CD4-positive, alpha-beta T cell treated with Interleukin-15 for 1 hour (primary cell): ENCODE measurements at regions not wholly inside any gene's neighbourhood (a gene's known extent, or its start where the extent isn't known, plus 50 kb on each side); places are given as distances from the start of the nearest gene placed in this dataset.
"Not testable (repeated sequence)": the region's sequence is repeated elsewhere in the genome, so short reads cannot be mapped to it uniquely, and the experiment has no call there.

Source experiments
- DNase-seq: peaks from one replicate; pipeline ENCODE4 v3.0.0-alpha.2; 2020

GRCh38 chr6:85002847-85003246 lies 238.4 kb upstream of the TBX18 start:
- DNase-seq, result no peak

DNA sequence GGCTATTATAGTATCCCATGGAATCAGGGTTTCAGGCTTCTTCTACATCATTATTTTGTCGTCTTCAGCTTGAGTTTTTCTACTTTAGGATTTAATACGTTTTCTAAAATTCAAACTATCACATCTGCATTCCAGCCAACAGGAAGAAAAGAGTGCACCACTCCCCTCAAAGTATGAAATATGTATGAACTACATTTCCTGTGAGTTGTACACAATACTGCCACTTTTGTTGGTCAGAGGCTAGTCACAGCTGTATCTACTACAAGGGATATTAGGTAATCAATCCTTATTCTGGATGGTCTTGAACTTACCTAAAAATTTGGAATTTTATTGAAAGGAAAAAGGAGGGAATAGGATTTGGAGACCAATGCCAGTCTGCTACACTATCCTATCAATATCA lies 235.6 kb upstream of the TBX18 start:
- DNase-seq, result no peak

GRCh38 chr6:84998223-84998622 lies 233.8 kb upstream of the TBX18 start:
- no peak for DNase-seq

DNA sequence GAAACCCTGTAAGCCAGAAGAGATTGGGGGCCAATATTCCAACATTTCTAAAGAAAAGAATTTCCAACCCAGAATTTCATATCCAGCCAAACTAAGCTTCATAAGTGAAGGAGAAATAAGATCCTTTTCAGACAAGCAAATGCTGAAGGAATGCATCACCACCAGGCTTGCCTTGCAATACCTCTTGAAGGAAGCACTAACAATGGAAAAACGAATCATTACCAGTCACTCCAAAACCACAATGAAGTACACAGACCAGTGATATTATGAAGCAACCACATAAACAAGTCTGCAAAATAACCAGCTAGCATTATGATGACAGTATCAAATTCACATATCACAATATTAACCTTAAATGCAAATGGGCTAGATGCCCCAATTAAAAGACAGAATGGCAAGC lies 224.4 kb upstream of the TBX18 start:
- DNase-seq, result not testable (repeated sequence)

- not testable (repeated sequence) for DNase-seq
These were observed 221.1 kb upstream of the TBX18 start for GRCh38 chr6:84985490-84985889.

- no peak for DNase-seq
These were observed 215.1 kb upstream of the TBX18 start for GRCh38 chr6:84979541-84979940.

- DNase-seq, result no peak
These were observed 212.9 kb upstream of the TBX18 start for GRCh38 chr6:84977363-84977705.

DNA sequence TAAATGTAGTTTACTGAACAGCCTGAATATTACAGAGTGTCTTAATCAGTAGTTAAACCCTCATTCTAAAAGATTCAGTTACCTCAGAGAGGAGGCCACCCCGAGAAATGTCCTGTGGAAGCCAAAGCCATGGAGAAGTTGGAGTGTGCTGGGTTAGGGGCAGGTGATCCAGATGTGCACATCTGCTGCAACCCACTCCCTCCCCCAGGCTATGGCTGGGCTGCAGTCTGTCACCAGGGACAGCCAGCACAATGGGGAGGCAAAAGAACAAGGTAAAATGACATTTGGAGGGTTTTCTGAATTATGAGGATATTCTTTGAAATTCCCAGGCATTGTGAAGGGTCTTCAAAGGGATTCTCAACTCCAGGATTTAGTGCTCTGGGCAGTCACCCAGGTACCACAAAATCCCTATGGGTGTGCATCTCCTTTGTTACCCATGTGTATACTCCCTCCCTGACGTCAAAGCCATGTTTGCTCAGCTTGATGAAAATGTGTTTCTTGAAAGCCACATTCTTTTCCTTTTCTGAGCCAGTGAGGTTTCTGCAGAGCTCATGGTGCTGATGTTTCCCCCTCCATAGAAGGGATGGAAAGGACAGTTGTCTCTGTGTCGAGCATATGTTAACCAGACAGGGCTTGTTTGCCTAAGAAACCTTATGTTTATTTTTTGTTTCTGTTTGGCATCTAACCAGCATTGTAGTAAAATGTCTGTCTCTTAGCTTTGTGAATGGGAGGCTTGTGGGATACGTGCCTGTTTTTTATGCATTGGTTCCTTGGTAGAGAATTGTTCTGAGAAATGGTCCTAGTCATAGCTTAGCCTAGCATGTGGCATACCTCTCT lies 212.3 kb upstream of the TBX18 start:
- no peak for DNase-seq

GRCh38 chr6:84975316-84975715 lies 210.9 kb upstream of the TBX18 start:
- no peak for DNase-seq

DNA sequence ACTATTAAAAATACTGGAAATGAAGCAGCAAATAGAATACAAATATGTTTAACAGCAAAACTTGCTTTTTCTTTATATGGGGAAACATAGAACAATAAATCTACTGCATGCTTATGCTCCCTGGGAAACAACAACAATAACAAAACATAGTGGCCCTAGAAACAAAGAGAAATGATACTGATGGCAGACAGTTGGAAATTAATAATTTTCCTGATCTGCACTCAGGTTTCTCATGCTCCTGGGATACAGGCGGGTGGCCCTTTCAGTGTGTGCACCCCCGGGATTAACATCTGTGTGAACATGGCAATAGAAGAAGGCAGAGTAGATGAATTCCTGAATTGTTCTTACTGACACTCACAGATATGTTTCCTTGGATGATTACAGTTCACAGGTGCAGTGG lies 209.2 kb upstream of the TBX18 start:
- DNase-seq, result no peak

DNA sequence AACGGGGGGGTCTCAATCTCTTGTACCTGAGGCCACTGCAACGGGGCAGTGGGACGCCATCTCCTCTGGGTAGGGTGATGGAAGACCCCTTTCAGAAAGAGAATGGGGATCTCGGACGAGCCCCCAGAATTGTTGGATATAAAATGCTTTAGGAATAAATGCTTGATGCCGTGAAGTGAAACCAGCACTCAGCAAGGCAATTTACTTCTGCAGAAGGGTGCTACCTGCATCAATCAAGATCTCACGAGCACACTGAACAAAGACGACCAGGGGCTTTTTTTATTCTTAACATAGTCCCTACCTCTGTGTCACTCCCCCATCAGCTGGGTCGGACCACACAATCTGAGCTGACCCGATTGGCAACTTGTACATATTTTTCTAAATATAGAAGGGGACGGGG lies 203.6 kb upstream of the TBX18 start:
- DNase-seq, result no peak

DNA sequence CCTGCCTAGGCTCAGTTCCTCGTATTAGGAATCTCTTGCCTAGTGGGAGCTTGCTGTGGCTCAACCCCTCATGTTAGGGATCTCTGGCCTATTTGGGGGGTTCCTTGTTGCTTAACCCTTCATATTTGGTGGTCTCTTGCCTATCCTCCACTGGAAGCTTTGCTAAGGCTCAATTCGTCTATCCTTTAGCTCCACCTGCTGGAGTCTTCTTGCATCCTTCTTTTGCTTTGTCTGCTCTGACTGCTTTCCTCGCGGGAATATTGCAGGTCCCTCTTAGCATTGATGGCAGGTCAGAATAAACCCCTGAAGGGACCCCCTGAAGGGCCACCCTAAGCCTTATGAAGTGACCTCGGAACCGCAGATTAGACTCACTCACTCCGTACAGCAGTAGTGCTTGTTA lies 203.0 kb upstream of the TBX18 start:
- DNase-seq, result no peak

DNA sequence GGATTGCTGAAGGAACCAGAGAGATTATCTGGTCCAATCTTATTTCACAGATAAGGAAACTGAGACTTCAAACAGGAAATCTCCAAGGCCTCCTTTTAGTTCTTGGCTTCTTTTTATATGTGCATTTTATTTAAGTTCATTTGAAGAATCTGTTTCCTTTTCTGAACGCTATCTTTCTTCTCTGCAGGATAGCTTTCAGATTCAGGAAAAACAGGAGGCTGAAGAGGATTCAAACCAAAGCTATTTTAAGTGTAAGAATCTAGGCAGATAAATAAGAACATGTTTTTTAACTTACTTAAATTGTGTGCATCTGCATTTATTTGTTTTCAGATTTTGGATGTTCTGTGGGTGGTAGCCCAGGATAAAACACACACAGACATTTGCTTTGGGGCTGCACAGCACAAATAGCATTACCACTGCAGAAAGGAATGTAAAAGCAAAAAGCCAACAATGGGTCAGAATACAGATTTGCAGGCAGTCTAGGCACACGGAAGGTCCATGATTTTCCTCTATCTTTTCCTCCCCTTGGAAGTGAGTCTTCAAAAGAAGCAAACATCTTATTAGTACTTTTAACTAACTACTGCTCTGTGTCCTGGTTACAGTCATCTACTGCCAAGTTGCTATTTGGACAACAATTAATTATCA lies 188.8 kb upstream of the TBX18 start:
- no peak for DNase-seq

DNA sequence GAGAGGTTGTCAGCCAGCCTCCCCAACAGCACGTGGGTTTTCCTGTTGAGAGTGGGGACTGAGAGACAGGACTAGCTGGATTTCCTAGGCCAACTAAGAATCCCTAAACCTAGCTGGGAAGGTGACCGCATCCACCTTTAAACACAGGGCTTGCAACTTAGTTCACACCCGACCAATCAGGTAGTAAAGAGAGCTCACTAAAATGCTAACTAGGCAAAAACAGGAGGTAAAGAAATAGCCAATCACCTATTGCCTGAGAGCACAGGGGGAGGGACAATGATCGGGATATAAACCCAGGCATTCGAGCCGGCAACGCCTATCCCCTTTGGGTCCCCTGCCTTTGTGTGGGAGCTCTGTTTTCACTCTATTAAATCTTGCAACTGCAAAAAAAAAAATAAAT lies 180.5 kb upstream of the TBX18 start:
- DNase-seq, result not testable (repeated sequence)

DNA sequence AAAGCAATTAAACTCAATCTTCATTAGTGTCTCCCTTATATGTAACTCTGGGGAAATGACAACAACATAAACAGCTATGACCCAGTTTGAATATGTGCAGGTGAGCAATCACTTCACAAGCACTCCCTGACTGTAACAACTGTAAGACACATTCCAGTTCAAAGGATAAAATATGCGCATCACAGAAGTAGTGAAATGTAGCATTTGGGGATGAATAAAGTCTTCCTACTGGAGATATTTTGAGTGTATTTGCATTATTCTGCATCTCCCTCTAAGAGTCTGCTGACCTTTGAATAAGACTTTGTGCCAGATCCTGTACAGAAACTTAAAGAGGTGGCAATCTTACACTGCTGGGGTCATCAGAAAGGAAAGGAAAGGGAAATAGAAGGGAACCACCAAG lies 179.5 kb upstream of the TBX18 start:
- no peak for DNase-seq

GRCh38 chr6:84941609-84942008 lies 177.2 kb upstream of the TBX18 start:
- not testable (repeated sequence) for DNase-seq

DNA sequence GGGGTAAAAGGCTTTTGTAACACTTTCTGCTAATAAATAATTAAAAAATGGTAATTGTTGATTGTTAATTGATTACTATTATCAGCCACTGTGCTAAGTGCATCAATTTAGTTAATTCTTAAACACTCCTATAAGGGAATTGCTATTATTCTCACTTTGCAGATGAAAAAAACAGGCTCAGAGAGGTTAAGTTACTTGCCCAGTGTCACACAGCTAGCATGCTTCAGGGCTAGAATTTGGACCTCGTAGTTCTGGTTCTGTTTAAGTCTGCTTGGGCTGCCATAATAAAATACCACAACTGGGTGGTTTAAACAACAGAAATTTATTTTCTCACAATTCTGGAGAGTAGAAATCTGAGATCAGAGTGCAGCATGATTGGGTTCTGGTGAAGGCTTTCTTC lies 164.8 kb upstream of the TBX18 start:
- no peak for DNase-seq

DNA sequence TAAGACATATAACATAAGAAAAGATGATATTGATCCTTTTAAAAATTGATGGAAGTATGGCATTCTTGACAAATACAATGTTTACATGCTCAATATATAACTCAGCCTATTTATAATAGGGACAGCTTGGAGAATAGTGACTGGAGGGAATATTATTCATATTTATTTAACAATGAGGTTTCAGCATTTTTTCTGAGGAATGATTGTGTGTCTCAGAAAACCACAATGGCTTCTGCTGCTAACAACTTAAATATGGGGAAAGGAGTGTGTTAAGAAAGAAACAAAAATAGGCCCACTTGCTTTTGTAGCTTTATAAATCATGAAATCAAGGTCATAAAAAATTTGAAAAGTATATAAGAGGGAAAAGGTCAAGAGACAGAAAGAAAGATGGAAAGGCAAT lies 163.2 kb upstream of the TBX18 start:
- DNase-seq, result no peak

DNA sequence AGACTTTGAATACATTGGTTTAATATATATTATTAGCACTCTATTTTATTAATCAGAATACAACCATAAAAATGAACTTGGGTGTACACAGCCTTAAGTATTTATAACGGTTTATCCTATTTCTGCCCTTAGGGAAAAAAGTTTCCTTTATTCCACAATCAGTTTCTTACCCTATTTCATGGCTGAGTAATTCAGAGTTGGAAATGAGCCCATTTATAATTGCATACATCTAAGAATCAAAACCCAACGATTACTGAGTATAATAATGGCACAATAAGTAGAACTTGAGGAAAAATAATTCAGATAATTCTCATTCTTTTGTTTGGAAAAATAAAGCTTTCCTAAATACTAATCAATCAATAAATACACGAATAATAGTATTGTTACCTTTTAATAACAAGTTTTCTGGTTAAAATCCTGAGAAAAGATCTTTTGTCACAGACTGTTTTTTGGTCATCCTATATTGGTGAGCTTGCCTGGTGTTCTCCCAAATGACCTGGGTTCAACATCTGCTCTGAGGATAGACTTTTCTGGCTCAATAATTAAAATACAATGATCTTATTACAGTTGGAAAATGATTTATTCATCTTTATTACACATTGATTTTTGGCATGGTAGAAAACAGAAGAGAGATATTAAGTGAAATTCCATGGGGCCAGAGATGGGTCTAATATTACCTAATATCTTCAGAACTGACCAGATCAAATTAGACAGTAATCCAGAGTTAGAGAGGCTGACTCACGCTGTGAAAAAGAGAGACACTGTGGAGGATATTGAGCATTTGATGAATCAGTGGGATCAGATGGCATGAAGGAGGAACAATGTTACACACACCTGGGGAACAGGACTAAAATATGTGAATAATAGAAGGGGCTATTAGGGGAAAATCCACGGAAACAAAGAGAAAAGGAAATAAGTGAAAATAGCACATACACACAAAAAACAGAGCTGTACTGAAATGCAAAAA lies 162.1 kb upstream of the TBX18 start:
- DNase-seq, result no peak

DNA sequence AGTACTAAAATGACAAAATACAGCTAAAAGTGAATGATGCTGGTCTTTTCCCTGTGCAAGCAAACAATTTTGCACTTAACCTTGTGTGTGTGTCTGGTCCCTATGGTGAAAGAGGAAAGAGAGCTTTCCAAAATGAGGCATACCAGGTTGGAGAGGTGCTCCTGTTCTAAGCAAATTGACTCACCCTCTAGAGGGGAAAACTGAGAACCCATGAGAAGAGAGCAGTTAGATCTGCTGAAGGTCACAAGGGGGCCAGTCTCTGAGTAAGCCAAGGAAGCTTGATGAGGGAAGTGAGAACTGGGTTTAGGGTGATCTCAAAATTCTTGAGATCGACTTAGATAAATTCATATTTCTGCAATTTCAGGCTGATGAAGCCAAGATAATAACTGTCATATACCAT lies 157.5 kb upstream of the TBX18 start:
- DNase-seq, result no peak

GRCh38 chr6:84920021-84920420 lies 155.6 kb upstream of the TBX18 start:
- DNase-seq, result no peak

- DNase-seq, result no peak
These were observed 152.3 kb upstream of the TBX18 start for GRCh38 chr6:84916704-84917103.

GRCh38 chr6:84912472-84913322 lies 148.3 kb upstream of the TBX18 start:
- no peak for DNase-seq
